AG10803 (cell line): ENCODE measurements at regions not wholly inside any gene's neighbourhood (a gene's known extent, or its start where the extent isn't known, plus 50 kb on each side); places are given as distances from the start of the nearest gene placed in this dataset.

Experiments
- DNase-seq: peaks from one replicate; pipeline ENCODE4 v3.0.0; 2010; ENCODE audit warnings: low read depth
- H3K4me3 ChIP-seq: 2 replicates; pipeline ENCODE4 v1.5.1; 2011; ENCODE audit warnings: mild to moderate bottlenecking, low read length, control low read depth
- TF ChIP-seq, protein P1 (sequence below): conservative IDR thresholded peaks from 2 replicates; pipeline ENCODE4 v1.5.1; 2011; ENCODE audit warnings: mild to moderate bottlenecking, low read length, control low read depth, inconsistent platforms

DNA sequence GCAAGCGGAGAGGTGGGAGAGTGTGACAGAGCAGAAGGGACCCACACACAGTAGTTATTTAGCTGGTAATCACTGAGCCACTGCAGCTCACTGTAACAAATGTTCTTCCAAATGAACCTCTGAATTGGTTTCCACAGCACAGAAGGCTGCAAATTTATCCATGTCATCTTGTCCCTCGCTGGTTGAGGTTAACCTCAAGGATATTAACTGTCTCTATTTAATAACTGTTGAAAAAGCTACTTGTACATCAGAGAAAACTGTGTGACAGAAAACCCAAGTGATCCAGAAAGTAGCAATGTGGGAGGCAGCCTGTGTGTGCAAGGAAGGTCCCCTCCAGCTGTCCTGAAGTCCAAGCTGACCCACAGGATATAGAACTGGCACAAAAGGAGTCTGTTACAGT lies 153.6 kb downstream of the DSEL start:
- DNase-seq = no peak
- no peak overlapping the region for H3K4me3 ChIP-seq
- TF ChIP-seq, protein P1, sequence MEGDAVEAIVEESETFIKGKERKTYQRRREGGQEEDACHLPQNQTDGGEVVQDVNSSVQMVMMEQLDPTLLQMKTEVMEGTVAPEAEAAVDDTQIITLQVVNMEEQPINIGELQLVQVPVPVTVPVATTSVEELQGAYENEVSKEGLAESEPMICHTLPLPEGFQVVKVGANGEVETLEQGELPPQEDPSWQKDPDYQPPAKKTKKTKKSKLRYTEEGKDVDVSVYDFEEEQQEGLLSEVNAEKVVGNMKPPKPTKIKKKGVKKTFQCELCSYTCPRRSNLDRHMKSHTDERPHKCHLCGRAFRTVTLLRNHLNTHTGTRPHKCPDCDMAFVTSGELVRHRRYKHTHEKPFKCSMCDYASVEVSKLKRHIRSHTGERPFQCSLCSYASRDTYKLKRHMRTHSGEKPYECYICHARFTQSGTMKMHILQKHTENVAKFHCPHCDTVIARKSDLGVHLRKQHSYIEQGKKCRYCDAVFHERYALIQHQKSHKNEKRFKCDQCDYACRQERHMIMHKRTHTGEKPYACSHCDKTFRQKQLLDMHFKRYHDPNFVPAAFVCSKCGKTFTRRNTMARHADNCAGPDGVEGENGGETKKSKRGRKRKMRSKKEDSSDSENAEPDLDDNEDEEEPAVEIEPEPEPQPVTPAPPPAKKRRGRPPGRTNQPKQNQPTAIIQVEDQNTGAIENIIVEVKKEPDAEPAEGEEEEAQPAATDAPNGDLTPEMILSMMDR = no peak

- DNase-seq = peak; percentile 86
- peak overlapping the region; percentile 53 for H3K4me3 ChIP-seq
- TF ChIP-seq, protein P1 = no peak
These were observed 156.4 kb downstream of the DSEL start for GRCh38 chr18:67359873-67360838.

DNA sequence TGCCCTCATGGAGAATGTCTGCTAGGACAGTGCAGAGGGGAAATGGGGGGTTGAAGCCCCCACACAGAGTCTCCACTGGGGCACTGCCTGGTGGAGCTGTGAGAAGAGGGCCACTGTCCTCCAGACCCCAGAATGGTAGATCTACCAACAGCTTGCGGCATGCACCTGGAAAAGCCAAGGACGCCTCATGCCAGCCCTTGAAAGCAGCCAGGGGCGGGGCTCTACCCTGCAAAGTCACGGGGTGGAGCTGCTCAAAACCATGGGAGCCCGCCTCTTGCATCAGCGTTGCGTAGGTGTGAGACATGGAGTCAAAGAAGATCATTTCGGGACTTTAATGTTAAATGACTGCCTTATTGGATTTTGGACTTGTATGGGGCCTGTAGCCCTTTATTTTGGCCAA lies 157.6 kb downstream of the DSEL start:
- no peak overlapping the region for H3K4me3 ChIP-seq
- DNase-seq = no peak
- TF ChIP-seq, protein P1 = no peak

DNA sequence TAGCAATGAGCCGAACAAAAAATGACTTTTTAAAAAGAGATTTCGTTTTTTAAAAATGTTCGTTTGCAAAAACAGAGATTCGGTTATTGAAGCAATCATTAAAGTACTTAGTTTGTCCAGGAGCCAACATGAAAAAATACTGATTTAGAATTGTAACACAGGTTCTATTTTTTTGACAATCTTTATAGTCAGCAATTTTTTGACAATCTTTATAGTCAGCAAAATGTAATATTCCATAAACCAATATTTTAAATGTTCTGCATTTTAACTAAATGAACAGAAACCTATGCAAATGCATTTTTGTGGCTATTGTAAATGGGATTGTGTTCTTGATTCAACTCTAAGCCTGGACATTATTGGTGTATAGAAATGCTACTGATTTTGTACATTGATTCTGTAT lies 161.8 kb downstream of the DSEL start:
- DNase-seq = no peak
- H3K4me3 ChIP-seq = no peak overlapping the region
- TF ChIP-seq, protein P1 = no peak

- no peak for DNase-seq
- H3K4me3 ChIP-seq = no peak overlapping the region
- TF ChIP-seq, protein P1 = no peak
These were observed 162.4 kb downstream of the DSEL start for GRCh38 chr18:67354091-67354490.

DNA sequence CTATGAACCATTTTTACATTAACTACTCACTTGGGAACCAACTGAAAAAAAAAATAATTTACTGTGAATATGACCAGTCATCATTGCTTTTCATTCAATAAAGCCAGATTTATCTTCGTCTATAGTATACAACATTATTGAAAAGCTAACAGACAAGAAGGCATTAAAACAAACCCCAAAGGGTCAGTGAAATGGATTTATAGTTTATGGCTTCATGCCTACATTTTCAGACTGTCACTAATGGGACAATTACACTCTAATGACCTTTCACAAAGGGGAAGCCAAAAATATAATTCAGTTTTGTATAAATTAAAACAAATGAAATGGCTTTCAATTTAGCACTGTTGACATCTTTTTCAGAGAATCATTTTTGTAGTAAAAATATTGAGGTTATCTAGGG lies 169.1 kb downstream of the DSEL start:
- TF ChIP-seq, protein P1 = no peak
- DNase-seq = no peak
- no peak overlapping the region for H3K4me3 ChIP-seq

DNA sequence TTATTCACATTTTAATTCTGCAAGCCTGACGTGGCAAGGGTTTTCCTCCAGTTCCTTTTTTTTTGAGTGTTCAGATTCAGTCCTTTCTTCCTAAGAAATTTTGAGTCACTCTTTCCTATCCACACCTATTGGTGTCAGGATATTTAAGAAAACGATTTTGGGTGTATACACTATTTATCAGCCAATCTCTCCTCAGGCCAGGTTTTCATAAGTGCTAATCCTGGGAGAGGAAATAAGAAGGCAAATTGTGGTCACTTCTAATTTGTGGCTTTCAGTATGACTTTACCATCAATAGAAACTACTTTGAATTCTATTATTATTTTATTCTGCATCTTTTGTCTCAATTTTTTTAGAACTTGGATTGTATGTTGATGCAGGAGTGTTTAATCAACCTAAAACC lies 174.4 kb downstream of the DSEL start:
- H3K4me3 ChIP-seq = no peak overlapping the region

More for the DNA sequence above, 174.4 kb downstream of the DSEL start:
- TF ChIP-seq, protein P1 = no peak
- DNase-seq = no peak
